HG03045 (cell line): ENCODE measurements at regions not wholly inside any gene's neighbourhood (a gene's known extent, or its start where the extent isn't known, plus 50 kb on each side); places are given as distances from the start of the nearest gene placed in this dataset.
A peak's percentile ranks its signal among the peaks of the same experiment; 100 is the strongest.

Source experiments
- ATAC-seq: cut with Tn5 transposase; IDR thresholded peaks from one replicate; pipeline ENCODE4 v1.9.1; 2021; ENCODE audit warnings: mild to moderate bottlenecking, moderate library complexity; ENCODE audit not compliant: unreplicated experiment

DNA sequence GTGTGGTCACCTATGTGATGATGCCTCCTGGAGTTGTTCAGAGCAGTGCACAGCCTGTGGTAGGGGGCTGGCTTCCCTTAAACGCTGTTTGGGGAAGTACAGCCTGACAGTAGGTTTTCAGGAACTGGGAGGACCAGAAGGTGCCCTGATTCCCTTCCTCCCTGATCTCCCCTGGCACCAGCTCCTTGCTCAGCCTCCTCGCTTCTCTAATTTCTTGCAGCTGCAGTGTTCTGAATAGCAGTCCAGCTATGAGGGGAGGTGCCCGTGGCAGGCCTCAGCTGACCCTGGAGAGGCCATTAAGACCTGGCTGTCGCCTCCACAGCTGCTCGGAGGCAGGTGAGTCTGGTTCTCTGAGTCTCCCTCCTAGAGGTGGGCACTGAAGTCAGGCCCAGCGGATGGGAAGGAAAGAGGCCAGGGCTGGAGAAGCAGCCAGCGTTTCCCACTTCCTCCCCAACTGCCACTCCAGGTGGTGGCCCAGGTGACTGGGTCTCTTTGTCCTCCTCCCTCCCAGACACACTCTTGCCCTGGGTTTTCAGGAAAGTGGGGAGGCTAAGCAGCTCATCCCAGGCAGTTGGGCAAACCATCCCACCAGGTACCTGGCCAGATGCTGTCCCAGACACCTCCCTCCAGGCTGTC is 52.0 kb upstream of the RPL11 start:
- ATAC-seq, result no peak

- no peak for ATAC-seq
Measured at GRCh38 chr1:23638786-23639241, 52.8 kb upstream of the RPL11 start.

DNA sequence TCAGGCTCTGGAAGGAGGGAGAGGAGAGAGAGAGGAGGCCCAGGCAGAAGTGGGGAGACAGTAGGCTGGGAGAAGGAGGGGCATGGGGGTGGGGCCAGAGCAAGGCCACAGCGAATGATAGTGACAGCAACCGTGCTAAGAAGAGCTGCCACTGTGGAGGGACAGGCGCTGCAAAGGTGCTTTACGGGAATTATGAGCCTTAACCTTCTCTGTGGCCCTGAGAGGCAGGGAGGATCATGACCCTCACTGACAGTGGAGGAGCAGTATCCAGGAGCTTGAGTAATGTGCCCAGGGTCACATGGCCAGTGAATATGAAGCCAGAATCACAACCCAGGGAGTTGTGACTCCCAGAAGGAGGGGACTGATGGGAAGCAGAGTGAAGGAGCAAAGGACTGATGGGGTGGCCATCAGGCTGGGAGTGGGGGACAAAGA is 53.4 kb upstream of the RPL11 start:
- no peak for ATAC-seq

DNA sequence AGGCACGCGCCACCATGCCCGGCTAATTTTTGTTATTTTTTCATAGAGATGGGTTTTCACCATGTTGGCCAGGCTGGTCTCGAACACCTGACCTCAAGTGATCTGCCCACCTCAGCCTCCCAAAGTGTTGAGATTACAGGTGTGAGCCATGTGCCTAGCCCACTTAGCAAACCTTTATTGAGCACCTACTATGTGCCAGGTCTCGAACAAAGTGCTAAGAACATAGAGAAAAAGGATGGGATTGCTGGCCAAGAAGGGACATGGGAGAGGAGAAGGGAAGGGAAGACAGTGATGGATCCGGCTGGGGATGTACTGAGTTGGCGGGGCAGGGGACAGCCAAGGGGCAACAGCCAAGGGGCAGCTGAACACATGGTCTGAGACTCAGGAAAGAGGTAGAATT is 55.6 kb upstream of the RPL11 start:
- ATAC-seq, result no peak

DNA sequence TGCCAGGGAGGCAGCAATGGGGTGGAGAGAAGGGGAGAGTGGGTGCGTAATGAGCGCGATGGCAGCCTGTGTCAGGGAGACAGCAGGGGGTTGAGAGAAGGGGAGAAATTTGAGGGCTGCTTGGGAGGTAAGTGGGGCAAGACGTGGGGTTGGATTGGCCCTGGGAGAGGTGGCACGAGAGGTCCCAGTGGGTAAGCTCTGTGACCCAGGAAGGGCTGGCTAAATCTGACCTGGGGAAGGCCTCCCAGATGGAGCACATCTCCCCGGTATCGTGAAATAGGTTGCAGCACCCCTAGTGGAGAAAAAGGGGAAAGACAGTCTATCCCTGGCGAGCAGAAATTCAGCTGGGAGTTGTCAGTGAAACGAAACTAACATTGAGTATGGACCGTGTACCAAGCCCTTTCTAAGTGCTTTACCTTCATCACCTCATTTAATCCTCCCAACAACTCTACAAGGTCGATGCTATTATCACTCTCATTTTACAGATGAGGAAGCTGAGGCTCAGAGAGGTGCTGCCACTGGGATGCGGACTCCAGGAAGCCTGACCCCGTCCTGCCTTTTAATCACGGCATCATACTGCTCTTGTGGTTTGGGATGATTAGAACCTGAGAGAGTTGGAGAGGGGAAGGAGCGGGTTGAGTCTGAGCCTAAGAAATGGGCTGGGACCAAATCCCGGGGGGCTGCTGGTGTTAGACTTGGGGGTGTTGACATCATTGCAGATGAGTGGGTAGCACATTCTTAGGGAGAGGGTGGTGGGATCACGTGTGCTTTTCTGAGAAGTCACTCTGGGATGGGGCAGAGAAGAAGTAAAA is 56.6 kb upstream of the RPL11 start:
- no peak for ATAC-seq

- no peak for ATAC-seq
Measured at GRCh38 chr1:23634518-23634839, 57.1 kb upstream of the RPL11 start.

DNA sequence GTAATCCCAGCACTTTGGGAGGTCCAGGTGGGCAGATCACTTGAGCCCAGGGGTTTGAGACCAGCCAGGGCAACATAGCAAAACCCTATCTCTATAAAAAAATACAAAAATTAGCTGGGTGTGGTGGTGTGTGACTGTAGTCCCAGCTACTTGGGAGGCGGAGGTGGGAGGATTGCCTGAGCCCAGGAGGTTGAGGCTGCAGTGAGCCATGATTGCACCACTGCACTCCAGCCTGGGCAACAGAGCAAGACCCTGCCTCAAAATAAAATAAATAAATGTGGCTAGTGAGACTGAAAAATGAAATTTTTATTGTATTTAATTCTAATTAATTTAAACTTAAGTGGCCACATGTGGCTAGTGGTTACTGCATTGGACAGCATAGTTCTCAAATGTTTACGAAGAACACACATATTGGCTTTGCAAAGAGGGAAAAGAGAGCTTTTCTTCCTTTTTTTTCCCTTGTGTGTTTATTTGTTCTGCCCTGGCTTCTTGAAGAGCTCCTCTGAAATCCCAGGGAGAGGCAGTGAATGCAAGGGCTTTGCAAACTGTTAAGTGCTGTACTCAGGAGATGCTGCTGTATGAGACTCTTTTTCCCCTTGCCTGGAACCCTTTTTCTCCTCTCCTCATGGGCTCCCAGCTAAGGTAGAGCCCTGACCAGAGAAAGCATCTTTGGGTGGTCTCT is 59.0 kb upstream of the RPL11 start:
- ATAC-seq, result no peak

GRCh38 chr1:23629708-23630290 is 61.8 kb upstream of the RPL11 start:
- ATAC-seq, result no peak

- ATAC-seq, result no peak
Measured at GRCh38 chr1:23628951-23629387, 62.6 kb upstream of the RPL11 start.

- ATAC-seq, result no peak
Measured at GRCh38 chr1:23627069-23627735, 64.4 kb upstream of the RPL11 start.

DNA sequence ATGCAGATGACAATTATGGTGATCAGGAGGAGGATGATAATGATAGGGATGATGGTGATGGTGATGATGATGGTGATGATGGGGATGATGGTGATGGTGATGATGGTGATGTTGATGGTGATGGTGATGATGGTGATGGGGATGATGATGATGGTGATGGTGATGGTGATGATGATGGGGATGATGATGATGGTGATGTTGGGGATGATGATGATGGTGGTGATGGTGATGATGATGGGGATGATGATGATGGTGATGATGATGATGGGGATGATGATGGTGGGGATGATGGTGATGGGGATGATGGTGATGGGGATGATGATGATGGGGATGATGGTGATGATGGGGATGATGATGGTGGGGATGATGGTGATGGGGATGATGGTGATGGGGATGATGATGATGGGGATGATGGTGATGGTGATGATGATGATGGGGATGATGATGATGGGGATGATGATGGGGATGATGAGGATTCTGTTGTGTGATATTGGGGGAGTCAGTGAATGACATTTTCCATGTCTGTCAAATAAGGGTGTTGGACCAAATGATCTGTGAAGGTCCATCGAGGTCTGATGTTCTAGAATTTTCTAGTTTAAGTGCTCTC is 65.6 kb upstream of the RPL11 start:
- no peak for ATAC-seq

DNA sequence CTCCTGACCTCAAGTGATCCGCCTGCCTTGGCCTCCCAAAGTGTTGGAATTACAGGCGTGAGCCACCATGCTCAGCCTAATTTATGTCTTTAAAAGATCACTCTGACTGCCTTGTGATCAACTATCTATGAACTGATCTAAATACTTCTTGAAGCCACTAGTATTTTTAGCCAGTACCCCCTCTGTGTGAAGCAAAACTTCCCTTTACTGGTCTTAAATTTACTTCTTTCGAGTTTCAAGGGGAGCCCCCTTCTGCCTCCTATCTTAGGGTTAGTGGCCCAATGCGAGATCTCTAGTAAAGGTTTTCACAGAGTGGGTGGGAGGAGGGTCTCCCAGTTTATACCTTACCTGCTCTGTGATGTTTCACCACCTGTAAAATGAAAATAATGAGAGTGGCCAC is 66.1 kb upstream of the RPL11 start:
- ATAC-seq, result no peak

- ATAC-seq, result no peak
Measured at GRCh38 chr1:23624440-23624839, 65.1 kb upstream of the ID3 start.

DNA sequence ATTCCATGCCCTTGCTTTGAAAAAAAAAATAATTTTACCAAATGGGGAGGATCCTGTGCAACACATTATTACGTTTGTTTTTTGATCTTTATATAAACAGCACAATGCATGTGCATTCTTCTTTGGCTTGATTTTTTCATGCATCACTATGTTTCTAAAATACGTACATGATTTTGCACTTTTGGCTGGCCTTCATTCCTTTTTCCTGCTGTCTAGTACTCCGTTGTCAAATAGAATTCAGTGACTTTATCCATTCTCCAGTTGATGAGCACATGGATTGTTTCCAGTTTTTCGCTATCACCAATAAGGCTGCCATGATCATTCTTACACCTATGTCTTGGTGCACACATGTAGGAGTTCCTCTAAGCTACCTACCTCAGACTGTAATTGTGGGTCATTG is 63.0 kb upstream of the ID3 start:
- no peak for ATAC-seq

- no peak for ATAC-seq
Measured at GRCh38 chr1:23620605-23621004, 61.3 kb upstream of the ID3 start.

DNA sequence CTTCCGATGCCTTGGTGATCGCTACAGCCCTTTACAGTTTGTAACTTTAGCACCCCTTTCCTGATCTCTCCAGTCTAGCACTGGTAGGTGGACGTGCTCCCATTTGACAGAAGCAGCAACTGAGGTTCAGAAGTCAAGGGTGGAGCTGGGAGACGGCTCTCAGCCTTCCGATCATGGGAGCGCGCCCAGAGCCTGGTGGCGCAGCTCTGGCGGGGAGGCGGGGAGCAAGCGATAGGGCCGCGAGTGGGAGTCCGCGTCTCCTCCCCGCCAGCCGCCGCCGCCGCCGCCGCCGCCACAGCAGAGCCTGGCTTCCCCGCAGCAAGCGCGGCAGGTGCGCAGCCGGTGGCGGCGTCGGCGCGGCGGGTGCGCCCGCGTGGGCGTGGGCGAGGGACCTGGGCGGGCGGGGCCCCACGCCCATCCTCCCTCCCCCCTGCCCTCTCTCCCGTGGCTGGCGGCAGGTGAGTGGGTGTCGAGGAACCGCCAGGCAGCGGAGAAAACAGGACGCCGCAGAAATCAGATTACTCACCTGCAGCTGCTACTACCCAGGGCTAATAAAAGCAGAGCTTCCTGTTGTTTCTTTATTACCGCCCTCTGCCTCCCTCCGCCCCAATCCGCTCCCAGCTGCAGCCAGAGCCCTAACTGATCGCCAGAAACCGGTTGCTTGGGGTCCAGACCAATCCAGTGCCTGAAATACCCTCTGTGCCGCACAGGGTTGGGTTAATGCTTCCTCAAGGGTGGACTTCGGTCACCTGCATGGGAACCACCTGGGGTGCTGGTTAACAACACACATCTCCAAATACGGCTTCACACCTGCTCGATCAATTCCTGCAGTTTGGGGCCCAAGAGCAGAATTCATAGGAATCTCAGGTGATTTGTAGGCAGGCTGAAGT is 60.2 kb upstream of the ID3 start:
- ATAC-seq, result peak; percentile 58

DNA sequence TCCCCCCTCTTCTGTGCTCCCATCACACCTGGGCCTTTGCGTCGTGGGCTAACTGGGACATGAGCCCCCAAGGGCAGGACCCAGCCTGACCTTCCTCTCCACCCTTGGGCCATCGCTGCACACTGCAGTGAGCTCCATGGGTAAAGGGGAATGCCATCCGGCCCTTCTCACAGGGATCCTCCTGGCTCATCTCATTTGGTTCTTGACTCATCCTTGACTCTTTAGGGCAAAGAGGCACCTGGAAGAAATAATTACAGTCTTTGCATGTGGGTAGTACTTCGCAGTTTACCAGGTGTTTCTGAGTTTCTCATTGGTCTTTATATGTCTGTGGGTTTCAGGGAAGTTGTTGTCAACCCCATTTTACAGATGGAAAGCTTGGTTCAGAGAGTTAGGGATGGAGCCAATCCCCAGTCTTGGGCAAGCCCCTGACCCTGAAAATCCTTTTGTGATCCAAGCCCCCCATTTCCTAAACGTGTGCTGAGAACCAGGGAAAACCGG is 59.3 kb upstream of the ID3 start:
- no peak for ATAC-seq

DNA sequence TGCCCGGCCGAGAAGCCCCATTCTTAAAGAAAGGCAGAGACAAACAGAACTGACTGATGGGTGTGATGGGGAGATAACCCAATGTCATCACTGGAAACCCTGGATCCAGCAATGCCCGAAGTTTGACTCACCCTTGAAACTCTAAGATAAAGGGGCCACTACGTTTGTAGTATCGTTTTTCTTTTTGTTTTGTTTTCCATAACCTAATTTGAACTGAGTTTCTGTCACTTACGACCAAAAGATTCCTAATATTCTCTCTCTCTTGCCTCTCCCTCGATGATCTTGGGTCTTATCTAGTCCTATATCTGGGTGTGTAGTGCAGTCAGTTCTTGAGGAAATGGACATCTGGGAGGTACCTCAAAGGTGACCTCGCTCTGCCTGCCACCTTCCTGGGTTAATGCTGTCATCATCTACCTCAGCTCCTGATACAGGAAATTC is 57.8 kb upstream of the ID3 start:
- no peak for ATAC-seq

- no peak for ATAC-seq
Measured at GRCh38 chr1:23616292-23616824, 57.1 kb upstream of the ID3 start.
